WI38 (cell line): ENCODE measurements at regions not wholly inside any gene's neighbourhood (a gene's known extent, or its start where the extent isn't known, plus 50 kb on each side); places are given as distances from the start of the nearest gene placed in this dataset.

Experiments used
- H3K4me3 ChIP-seq: 2 replicates; pipeline ENCODE4 v1.5.1; 2011; ENCODE audit warnings: low read depth, mild to moderate bottlenecking, control low read depth, low read length
- CTCF ChIP-seq: IDR thresholded peaks from 2 replicates; pipeline ENCODE4 v1.5.1; 2012; ENCODE audit warnings: low read depth, mild to moderate bottlenecking, control low read depth, low read length

- no peak overlapping the region for H3K4me3 ChIP-seq
- TF ChIP-seq CTCF = no peak
Observed at GRCh38 chr14:29126865-29127264, 360.3 kb downstream of the FOXG1 start.

GRCh38 chr14:29140016-29140415 lies 373.4 kb downstream of the FOXG1 start:
- TF ChIP-seq CTCF = no peak
- H3K4me3 ChIP-seq = no peak overlapping the region

- H3K4me3 ChIP-seq = no peak overlapping the region
- TF ChIP-seq CTCF = no peak
Observed at GRCh38 chr14:29144621-29145020, 378.0 kb downstream of the FOXG1 start.

- no peak for TF ChIP-seq CTCF
- no peak overlapping the region for H3K4me3 ChIP-seq
Observed at GRCh38 chr14:29148221-29148620, 381.6 kb downstream of the FOXG1 start.

- TF ChIP-seq CTCF = no peak
- H3K4me3 ChIP-seq = no peak overlapping the region
Observed at GRCh38 chr14:29149798-29150197, 383.2 kb downstream of the FOXG1 start.

GRCh38 chr14:29150659-29151058 lies 384.1 kb downstream of the FOXG1 start:
- H3K4me3 ChIP-seq = no peak overlapping the region
- TF ChIP-seq CTCF = no peak

- no peak overlapping the region for H3K4me3 ChIP-seq
Observed at GRCh38 chr14:29156096-29156495, 389.5 kb downstream of the FOXG1 start.

More at GRCh38 chr14:29156096-29156495, 389.5 kb downstream of the FOXG1 start:
- no peak for TF ChIP-seq CTCF
